ENCODE measurements at regions not wholly inside any gene's neighbourhood (a gene's known extent, or its start where the extent isn't known, plus 50 kb on each side); places are given as distances from the start of the nearest gene placed in this dataset.
"Not testable (repeated sequence)": the region's sequence is repeated elsewhere in the genome, so short reads cannot be mapped to it uniquely, and the experiment has no call there.

DNA sequence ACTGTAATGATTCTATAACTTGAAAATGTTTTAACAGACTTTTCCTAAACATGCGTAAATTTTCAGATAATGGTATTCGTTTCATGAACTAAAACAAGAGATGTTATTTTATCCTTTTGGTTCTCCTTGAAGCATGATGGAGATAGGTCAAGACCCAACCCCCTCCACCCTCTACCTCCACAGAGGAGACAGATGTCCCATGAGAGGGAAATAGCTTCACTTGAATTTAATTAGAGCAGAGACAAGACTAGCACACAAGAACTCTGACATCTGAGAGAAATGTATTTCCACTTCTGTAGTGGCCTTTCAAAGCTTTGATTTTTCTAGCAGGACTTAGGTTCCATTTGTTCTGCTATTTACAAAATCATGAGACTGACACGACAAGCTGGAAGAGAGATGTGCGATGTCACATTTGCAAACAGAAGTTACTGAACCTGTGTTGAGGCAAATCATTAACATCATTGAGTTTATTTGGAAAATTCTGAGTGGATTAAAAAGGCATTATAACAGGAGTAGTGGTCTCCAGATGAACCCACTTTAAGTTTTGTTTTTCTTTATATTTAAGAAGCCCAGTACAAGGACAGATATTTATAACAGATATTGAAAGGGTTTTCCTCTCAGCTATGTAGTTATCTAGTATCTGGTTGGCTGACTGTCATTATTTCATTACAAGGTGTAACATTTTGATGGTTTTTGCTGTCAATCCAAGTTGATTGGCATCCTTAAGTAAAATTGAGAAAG is 276.2 kb downstream of the ASXL3 start:
- DNase-seq, result no peak

DNA sequence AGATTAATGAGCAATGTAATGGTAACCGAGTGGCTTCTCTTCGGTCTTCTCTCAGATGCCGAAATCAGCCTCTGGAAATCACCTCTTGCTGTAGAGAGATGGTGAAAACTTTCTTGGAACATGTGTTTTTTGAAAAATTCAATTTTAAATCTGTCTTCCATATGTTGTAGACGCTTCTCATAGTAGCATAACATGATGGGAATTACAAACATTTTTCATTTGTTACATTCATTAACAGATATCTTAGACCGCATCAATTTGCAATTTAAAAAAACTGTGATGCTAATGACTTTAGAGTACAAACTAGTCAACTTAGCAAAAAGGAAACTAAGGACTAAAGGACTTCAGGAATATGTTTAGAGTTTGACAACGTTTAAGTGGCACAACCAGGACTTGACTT is 275.2 kb downstream of the ASXL3 start:
- no peak for DNase-seq

DNA sequence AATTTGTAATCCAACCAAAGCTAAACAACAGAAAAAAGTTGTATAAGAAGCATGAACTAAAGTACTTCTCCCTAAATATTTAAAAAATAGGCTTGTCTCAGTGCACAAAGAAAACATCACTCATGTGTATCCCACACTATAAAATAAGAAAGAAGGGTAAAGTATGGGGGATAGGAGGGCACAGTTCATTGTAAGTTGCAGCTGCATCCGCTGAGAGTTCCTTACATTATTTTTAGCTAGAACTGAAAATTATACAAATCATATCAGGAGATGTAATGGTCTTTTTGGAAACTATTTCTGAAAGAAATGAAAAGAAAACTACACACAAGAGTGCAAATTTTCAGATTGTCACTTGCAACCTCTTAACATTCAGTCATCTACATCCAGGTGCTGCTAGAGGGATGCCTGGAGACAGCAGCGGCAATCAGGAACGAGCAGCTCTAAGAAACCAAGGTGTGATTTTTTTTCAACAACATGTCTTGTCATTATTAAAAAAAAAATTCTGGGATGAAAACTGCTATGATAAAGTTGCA is 273.6 kb downstream of the ASXL3 start:
- DNase-seq, result no peak

DNA sequence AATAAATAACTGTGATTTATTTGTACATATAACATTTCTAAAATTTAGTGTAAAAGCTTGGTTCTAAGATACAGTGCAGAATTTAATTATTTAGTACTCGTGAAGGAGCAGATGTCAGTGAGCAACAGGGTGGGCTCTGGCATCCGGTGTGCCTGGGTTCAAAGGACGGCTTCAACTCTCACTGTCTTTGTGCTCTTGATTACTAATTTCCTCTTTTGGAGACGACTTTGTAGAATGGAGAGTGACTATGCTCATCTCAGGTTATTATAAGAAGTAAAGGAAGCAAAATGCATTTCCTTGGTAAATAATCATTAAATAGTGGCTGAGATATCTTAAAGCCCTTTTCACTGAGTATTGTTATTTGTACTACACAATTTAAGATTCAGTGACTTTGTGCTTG is 271.7 kb downstream of the ASXL3 start:
- no peak for DNase-seq

GRCh38 chr18:33844232-33844631 is 266.2 kb downstream of the ASXL3 start:
- no peak for DNase-seq

DNA sequence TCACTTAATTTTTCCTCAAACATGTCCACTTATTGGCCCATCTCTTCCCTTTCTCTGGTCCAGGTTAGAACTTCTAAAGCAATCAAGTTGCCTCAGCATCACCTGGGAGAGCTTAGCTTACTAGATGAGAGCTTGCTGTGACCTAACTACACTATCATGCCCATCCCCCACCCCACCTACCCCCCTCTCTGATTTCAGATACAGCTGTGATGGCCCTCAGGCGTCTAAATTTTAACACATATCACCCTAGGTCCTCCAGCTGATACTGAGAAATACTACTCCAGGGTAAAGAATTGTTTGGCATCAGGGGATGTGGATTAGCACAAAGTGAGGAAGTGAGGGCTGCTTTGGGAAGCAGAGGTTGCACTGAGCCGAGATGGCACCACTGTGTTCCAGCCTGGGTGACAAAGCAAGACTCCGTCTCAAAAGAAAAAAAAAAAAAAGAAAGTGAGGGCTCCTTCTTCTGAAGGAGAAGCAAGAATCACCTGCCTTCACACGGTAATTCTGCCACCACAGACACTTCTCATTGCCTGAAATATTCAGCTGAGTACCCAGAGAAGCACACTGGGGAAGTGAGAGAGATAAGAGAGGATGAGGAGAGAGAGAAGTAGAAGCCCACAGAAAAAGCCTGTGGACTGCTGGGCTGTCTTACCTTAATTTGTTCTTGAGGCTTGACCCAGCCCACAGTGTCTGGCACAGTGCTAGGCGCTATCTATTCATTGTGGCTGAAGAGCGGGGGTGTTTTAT is 263.4 kb downstream of the ASXL3 start:
- DNase-seq, result no peak

GRCh38 chr18:33840212-33840593 is 262.2 kb downstream of the ASXL3 start:
- DNase-seq, result peak; percentile 15 to 29

GRCh38 chr18:33839452-33840211 is 261.6 kb downstream of the ASXL3 start:
- DNase-seq, result peak; percentile 31 to 51

GRCh38 chr18:33838054-33838453 is 260.0 kb downstream of the ASXL3 start:
- DNase-seq, result no peak

GRCh38 chr18:33837191-33837590 is 259.2 kb downstream of the ASXL3 start:
- DNase-seq, result no peak

GRCh38 chr18:33836564-33836963 is 258.5 kb downstream of the ASXL3 start:
- DNase-seq, result no peak

- no peak for DNase-seq
Measured at GRCh38 chr18:33835419-33835818, 257.4 kb downstream of the ASXL3 start.

DNA sequence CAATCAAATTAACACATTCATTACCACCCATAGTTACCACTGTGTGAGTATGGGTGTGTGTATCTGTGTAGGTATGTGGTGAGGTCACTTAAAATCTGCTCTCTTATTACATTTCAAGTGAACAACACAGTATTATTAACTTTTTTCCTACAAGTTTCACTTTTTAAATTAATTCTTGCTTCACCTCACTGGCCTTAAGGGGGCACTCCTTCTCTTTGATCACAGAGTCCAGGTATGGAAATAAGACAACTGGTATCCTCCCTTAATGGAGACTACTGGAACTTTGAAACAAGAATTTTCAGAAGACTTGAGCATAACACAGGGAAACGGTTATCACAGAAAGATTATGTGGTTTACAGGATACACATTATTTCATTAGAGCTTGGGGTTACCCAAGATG is 255.8 kb downstream of the ASXL3 start:
- no peak for DNase-seq

GRCh38 chr18:33831424-33831823 is 253.4 kb downstream of the ASXL3 start:
- no peak for DNase-seq

DNA sequence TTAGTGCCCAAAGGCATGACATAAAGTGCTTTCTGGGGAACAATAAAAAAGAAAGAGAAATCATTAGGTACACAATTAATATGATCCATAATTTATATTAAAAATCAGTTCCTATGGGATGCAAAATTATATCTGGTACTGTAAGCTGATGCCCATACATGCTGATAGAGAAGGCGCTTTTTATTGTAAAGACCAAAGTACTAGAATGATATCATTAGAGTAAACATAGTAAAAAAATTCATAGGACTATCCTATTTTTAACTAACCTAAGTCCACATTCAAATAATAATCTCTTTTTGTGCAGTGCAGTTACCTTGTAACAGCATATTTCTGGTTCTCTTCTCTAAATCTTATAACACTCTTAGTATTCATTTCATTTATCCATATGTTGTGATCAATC is 252.2 kb downstream of the ASXL3 start:
- DNase-seq, result no peak

DNA sequence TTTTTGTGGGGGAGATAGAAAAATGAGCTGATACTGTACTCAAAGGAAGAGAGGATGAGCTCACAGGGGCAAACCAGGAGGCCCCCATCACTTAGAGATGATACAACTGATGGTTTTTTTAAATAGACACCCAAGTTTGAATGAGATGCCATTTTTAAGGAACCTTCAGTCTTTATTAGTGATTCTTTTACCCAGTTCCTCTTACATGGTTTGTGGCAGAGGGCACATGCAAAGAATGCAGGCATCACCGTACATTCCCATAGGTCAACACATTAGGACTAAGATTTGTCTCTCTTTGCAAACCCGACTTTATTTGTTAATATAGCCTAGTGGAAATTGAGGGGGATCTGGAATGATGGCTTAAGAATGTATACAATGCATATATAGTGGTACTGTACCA is 250.9 kb downstream of the ASXL3 start:
- DNase-seq, result no peak

DNA sequence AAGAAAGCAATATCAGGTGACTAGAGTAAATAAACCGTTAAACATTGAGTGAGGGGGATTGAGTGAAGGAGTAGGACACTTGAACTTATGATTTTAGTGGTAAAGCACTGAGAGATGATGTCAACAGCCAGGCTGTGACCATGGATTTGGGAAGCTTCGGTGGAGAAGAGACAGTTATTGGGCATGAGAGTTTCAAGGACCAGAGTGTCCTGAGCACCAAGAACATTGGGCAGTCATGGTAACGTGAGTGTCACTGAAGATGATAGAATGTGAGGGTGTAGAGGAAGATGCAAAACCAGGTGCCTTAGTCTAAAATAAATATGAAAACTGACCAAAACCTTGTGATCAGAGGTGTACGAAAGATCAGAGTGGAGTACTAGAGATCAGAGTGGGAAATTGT is 248.1 kb downstream of the ASXL3 start:
- DNase-seq, result no peak

DNA sequence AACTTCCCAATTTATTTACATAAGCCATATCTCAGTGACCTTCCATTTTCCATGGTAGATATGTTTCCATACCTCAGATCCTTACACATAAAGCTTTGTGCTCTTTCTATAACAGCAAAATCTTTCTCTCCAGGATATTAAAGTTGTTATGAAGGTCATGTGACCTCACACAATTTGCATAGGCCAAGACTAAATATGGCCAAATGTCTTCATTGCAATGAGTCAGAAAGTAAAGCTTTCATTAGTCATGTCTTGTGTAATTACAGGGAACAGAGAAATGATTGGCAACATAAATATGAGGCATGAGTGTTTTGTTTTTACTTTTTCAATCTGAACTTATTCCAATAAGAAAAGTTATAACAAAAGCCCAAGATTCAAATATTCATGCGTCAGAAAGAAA is 243.5 kb downstream of the ASXL3 start:
- DNase-seq, result no peak

DNA sequence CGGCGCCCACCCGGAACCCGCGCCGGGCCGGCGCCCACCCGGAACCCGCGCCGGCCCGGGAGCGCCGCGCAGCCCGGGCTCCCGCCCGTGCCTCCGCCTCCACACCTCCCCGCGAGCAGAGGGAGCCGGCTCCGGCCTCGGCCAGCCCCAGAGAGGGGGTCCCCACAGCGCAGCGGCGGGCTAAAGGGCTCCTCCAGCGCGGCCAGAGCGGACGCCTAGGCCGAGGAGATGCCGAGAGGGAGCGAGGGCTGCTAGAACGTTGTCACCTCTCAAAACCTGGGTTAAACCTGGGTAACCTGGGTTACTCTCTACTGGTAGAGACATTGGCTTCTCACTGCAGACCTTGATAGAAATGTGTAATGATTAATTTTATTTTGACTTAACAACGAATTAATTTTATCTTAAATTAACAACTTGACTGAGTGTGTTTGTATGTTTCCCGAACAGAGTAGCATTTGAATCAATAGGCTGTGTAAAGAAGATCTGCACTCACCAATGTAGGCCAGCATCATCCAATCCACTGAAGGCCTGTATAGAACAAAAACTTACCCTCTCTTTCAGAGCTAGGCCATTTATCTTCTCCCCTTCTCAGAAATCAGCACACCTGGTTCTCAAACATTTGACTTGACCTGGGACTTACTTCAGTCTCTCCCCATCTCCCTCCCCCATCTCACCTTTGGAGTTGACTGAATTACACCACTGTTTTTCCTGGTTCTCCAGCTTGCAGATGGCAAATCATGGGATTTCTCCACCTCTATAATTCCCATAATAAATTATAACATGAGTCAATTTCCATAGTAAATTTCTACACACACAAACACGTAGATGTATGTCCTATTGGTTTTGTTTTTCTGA is 242.7 kb downstream of the ASXL3 start:
- no peak for DNase-seq

DNA sequence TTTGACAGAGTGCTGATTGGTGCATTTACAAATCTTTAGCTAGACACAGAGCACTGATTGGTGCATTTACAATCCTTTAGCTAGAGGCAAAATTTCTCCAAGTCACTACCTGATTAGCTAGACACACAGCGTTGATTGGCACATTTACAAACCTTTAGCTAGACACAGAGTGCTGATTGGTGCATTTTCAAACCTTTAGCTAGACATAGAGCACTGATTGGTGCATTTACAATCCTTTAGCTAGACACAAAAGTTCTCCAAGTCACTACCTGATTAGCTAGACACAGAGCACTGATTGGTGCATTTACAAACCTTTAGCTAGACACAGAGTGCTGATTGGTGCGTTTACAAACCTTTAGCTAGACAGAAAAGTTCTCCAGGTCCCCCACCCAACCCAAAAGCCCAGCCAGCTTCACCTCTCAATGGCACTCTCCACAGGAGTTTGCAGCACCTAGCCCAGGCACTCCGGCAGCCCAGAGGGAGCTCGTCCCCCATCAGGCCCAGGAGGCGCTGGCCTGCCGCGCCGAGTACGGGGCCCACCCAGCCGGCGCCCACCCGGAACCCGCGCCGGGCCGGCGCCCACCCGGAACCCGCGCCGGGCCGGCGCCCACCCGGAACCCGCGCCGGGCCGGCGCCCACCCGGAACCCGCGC is 241.8 kb downstream of the ASXL3 start:
- not testable (repeated sequence) for DNase-seq

GRCh38 chr18:33818145-33818544 is 240.1 kb downstream of the ASXL3 start:
- DNase-seq, result no peak

All from right lung (tissue), 2 donors.